GM10248 (cell line): ENCODE measurements at regions not wholly inside any gene's neighbourhood (a gene's known extent, or its start where the extent isn't known, plus 50 kb on each side); places are given as distances from the start of the nearest gene placed in this dataset.

ENCODE experiments used
- CTCF ChIA-PET: fragments of 300-600 bp; sonication (Branson Sonifier 250); formaldehyde crosslinking; extraction: SDS; loops from one replicate; lab custom pipeline; 2021; ENCODE audit warnings: antibody characterized with exemption; lab: Yijun Ruan, JAX
- POLR2A ChIA-PET: fragments of 350-650 bp; sonication (Branson Sonifier 250); formaldehyde crosslinking; extraction: SDS; loops from one replicate; lab custom pipeline; 2020; ENCODE audit warnings: antibody characterized with exemption; lab: Yijun Ruan, JAX
- DNase-seq: peaks from one replicate; pipeline ENCODE4 v3.0.0; 2012; ENCODE audit errors: extremely low spot score
- CTCF ChIP-seq: IDR thresholded peaks from 2 replicates; pipeline ENCODE4 v1.5.1; 2012; ENCODE audit warnings: mild to moderate bottlenecking, low read depth; ENCODE audit errors: extremely low read depth, missing control alignments, control extremely low read depth

GRCh38 chr6:129967427-129967826 lies 51.0 kb upstream of the L3MBTL3 start:
- ChIA-PET POLR2A (no interaction called here), CTCF (interaction anchor here (1.1 to 1.3 kb wide), 2 partner anchors 20 to 466 kb away, joined by 3 read pairs; no protein-coding TSS in a partner anchor)
- no peak for DNase-seq
- no peak for TF ChIP-seq CTCF

DNA sequence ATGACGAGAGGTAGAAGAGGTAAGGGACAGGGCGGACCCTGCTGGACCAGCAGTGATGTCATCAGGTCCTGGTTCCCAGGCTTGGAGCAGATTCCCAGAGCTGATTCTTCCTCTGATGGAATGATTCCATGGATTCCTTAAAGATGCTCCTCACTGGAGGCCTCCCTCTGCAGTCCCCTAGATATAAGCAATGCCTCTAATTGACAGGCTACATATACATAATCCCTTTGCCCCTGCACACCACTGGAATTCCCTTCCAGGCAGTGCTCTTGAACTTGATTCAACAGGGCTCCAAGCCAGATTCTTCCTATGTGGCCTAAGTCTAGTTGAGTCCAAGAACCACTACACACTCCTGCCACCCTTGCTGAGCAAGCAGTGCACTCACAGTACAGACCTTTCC lies 52.3 kb upstream of the L3MBTL3 start:
- TF ChIP-seq CTCF: no peak
- CTCF ChIA-PET: interaction anchor here (1.3 kb wide), 1 partner anchor 19 kb away, joined by 3 read pairs; no protein-coding TSS in a partner anchor
- POLR2A ChIA-PET: no interaction called here

DNA sequence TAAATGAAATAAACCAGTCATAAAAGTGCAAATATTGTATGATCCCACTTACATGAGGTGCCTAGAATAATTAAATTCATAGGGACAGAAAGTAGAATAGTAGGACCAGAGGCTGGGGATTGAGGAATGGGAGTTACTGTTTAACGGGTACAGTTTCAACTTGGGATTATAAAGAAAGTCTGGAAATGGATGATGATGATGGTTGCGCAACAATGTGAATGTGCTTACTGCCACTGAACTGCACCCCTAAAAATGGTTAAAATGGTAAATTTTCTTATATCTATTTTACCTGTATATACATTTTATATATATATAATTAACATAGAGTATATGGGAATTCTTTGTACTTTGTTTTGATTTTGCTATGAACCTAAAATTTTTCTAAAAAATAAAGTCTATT lies 53.3 kb upstream of the L3MBTL3 start:
- TF ChIP-seq CTCF: no peak
- no peak for DNase-seq
- ChIA-PET POLR2A (no interaction called here), CTCF (no interaction called here)

More for the DNA sequence above, 52.3 kb upstream of the L3MBTL3 start:
- no peak for DNase-seq

- TF ChIP-seq CTCF: no peak
- ChIA-PET CTCF (interaction anchor here (1.1 to 1.2 kb wide), 3 partner anchors 10 to 23 kb away, joined by 3 to 4 read pairs (median 4); no protein-coding TSS in a partner anchor), POLR2A (no interaction called here)
- DNase-seq: no peak
Measured at GRCh38 chr6:129959358-129959930, 58.9 kb upstream of the L3MBTL3 start.

GRCh38 chr6:129957941-129958898 lies 60.2 kb upstream of the L3MBTL3 start:
- ChIA-PET CTCF (interaction anchor here (1.2 kb wide), 2 partner anchors 9 to 22 kb away, joined by 4 read pairs; no protein-coding TSS in a partner anchor), POLR2A (no interaction called here)
- no peak for DNase-seq
- TF ChIP-seq CTCF: no peak

DNA sequence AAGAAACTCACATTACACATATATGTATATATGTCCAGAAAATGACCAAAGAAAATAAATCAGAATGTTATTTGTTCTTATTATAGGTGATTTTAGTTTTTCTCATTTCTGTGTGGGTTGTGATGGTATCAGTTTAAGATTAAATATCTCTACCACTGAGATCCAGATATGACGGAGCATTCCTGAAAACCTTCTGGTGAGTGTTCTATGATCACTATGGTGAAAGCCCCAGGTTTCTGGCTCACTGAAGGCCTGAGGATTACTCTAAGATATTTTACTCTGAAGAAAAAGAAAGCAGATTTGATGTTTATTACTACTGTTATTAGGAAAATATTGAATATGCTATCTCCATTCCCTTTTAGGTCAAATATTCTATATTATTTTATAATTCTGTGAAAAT lies 62.8 kb upstream of the L3MBTL3 start:
- POLR2A ChIA-PET: no interaction called here
- no peak for TF ChIP-seq CTCF
- CTCF ChIA-PET: interaction anchor here (1.3 kb wide), 1 partner anchor 26 kb away, joined by 3 read pairs; no protein-coding TSS in a partner anchor
- no peak for DNase-seq
